ENCODE measurements at regions not wholly inside any gene's neighbourhood (a gene's known extent, or its start where the extent isn't known, plus 50 kb on each side); places are given as distances from the start of the nearest gene placed in this dataset.
A peak's percentile ranks its signal among the peaks of the same experiment; 100 is the strongest.

- Histone ChIP-seq H3K79me2 (replicated peaks; ENCODE audit: insufficient read depth, low read length) (no peaks in the 10 kb centered on the region), H3K27me3 (ENCODE audit: insufficient read depth, low read depth, low read length) (no peaks in the 10 kb centered on the region), H3K27ac (ENCODE audit: low read length) (peak overlapping the region; percentile 12), H3K4me2 (ENCODE audit: low read length) (no peak overlapping the region), H3F3A (ENCODE audit: insufficient read depth, low read length, poor library complexity, severe bottlenecking) (no peaks in the 10 kb centered on the region), H3K4me3 (ENCODE audit: low read length) (no peak overlapping the region), H4K20me1 (ENCODE audit: insufficient read depth) (no peaks in the 10 kb centered on the region), H3K9ac (ENCODE audit: low read length) (no peak overlapping the region), H2AFZ (ENCODE audit: low read depth, low read length) (no peak overlapping the region), H3K9me2 (ENCODE audit: insufficient read depth, low read length) (no peaks in the 10 kb centered on the region), H3K9me3 (ENCODE audit: low read length) (no peaks in the 10 kb centered on the region), H3K36me3 (ENCODE audit: insufficient read depth, low read length) (no peaks in the 10 kb centered on the region)
- no peak for TF ChIP-seq MXI1 (conservative IDR thresholded peaks at IDR 0.05; ENCODE audit: poor library complexity, severe bottlenecking)
- TF ChIP-seq TAF1 (IDR thresholded peaks at IDR 0.05; ENCODE audit: low read depth), result no peak
- no peak for TF ChIP-seq EP300 (conservative IDR thresholded peaks at IDR 0.05; ENCODE audit: poor library complexity, severe bottlenecking)
- no peak for TF ChIP-seq EZH2 (IDR thresholded peaks at IDR 0.05; ENCODE audit: borderline replicate concordance, insufficient read depth, low read length, poor library complexity, severe bottlenecking)
- TF ChIP-seq CTCF (IDR thresholded peaks at IDR 0.05; ENCODE audit: poor library complexity, severe bottlenecking), result no peak
- no peak for TF ChIP-seq SMC3 (conservative IDR thresholded peaks at IDR 0.05; ENCODE audit: poor library complexity)
- TF ChIP-seq POLR2AphosphoS5 (IDR thresholded peaks at IDR 0.05), result no peak
Observed at GRCh38 chrX:111039606-111040005, 56.4 kb upstream of the PAK3 start.

GRCh38 chrX:111035991-111036390 lies 60.0 kb upstream of the PAK3 start:
- Histone ChIP-seq H3K4me3 (ENCODE audit: low read length) (no peak overlapping the region), H3K27ac (ENCODE audit: low read length) (no peak overlapping the region), H3K27me3 (ENCODE audit: insufficient read depth, low read depth, low read length) (no peaks in the 10 kb centered on the region), H3K9ac (ENCODE audit: low read length) (no peak overlapping the region), H3F3A (ENCODE audit: insufficient read depth, low read length, poor library complexity, severe bottlenecking) (no peaks in the 10 kb centered on the region), H3K79me2 (replicated peaks; ENCODE audit: insufficient read depth, low read length) (no peaks in the 10 kb centered on the region), H4K20me1 (ENCODE audit: insufficient read depth) (no peaks in the 10 kb centered on the region), H3K9me2 (ENCODE audit: insufficient read depth, low read length) (no peaks in the 10 kb centered on the region), H2AFZ (ENCODE audit: low read depth, low read length) (no peak overlapping the region), H3K36me3 (ENCODE audit: insufficient read depth, low read length) (no peaks in the 10 kb centered on the region), H3K4me2 (ENCODE audit: low read length) (no peak overlapping the region), H3K9me3 (ENCODE audit: low read length) (no peaks in the 10 kb centered on the region)
- TF ChIP-seq POLR2AphosphoS5 (IDR thresholded peaks at IDR 0.05), result no peak
- no peak for TF ChIP-seq SMC3 (conservative IDR thresholded peaks at IDR 0.05; ENCODE audit: poor library complexity)
- no peak for TF ChIP-seq EZH2 (IDR thresholded peaks at IDR 0.05; ENCODE audit: borderline replicate concordance, insufficient read depth, low read length, poor library complexity, severe bottlenecking)
- no peak for TF ChIP-seq REST (IDR thresholded peaks at IDR 0.05; ENCODE audit: borderline replicate concordance)
- TF ChIP-seq TAF1 (IDR thresholded peaks at IDR 0.05; ENCODE audit: low read depth), result no peak
- TF ChIP-seq CTCF (IDR thresholded peaks at IDR 0.05; ENCODE audit: poor library complexity, severe bottlenecking), result no peak
- TF ChIP-seq RAD21 (conservative IDR thresholded peaks at IDR 0.05), result no peak
- TF ChIP-seq EP300 (conservative IDR thresholded peaks at IDR 0.05; ENCODE audit: poor library complexity, severe bottlenecking), result no peak

Measured in neural cell (in vitro differentiated cells).